HG03442 (cell line): ENCODE measurements at regions not wholly inside any gene's neighbourhood (a gene's known extent, or its start where the extent isn't known, plus 50 kb on each side); places are given as distances from the start of the nearest gene placed in this dataset.
"Not testable (repeated sequence)": the region's sequence is repeated elsewhere in the genome, so short reads cannot be mapped to it uniquely, and the experiment has no call there.

ENCODE experiments used
- ATAC-seq: cut with Tn5 transposase; IDR thresholded peaks from one replicate; pipeline ENCODE4 v1.9.1; 2021; ENCODE audit warnings: mild to moderate bottlenecking, moderate library complexity; ENCODE audit not compliant: unreplicated experiment

- ATAC-seq: no peak
Measured at GRCh38 chr6:27049863-27050781, 197.4 kb upstream of the PRSS16 start.

- ATAC-seq: not testable (repeated sequence)
Measured at GRCh38 chr6:27052082-27052730, 195.3 kb upstream of the PRSS16 start.

GRCh38 chr6:27052731-27053082, 194.8 kb upstream of the PRSS16 start:
- ATAC-seq: no peak

GRCh38 chr6:27053738-27054137, 193.8 kb upstream of the PRSS16 start:
- ATAC-seq: no peak

- ATAC-seq: no peak
Measured at GRCh38 chr6:27056615-27057014, 190.9 kb upstream of the PRSS16 start.

GRCh38 chr6:27059621-27060425, 187.7 kb upstream of the PRSS16 start:
- ATAC-seq: no peak

GRCh38 chr6:27061235-27061993, 186.1 kb upstream of the PRSS16 start:
- ATAC-seq: no peak

- ATAC-seq: no peak
Measured at GRCh38 chr6:27062755-27063154, 184.7 kb upstream of the PRSS16 start.

GRCh38 chr6:27065183-27065582, 182.3 kb upstream of the PRSS16 start:
- no peak for ATAC-seq

- no peak for ATAC-seq
Measured at GRCh38 chr6:27066381-27066780, 181.1 kb upstream of the PRSS16 start.

GRCh38 chr6:27066802-27067201, 180.7 kb upstream of the PRSS16 start:
- no peak for ATAC-seq

GRCh38 chr6:27073441-27073840, 174.1 kb upstream of the PRSS16 start:
- ATAC-seq: no peak

- ATAC-seq: no peak
Measured at GRCh38 chr6:27076116-27076515, 171.4 kb upstream of the PRSS16 start.

GRCh38 chr6:27078734-27079357, 168.7 kb upstream of the PRSS16 start:
- ATAC-seq: peak; percentile 83

GRCh38 chr6:27081188-27081587, 166.3 kb upstream of the PRSS16 start:
- ATAC-seq: no peak

GRCh38 chr6:27081931-27082330, 165.6 kb upstream of the PRSS16 start:
- ATAC-seq: no peak

- no peak for ATAC-seq
Measured at GRCh38 chr6:27088068-27088467, 159.4 kb upstream of the PRSS16 start.

- no peak for ATAC-seq
Measured at GRCh38 chr6:27091661-27092315, 155.7 kb upstream of the PRSS16 start.

- no peak for ATAC-seq
Measured at GRCh38 chr6:27092316-27092692, 155.2 kb upstream of the PRSS16 start.

GRCh38 chr6:27095914-27096313, 151.6 kb upstream of the PRSS16 start:
- no peak for ATAC-seq
